SU-DHL-6 (cell line): ENCODE measurements at regions not wholly inside any gene's neighbourhood (a gene's known extent, or its start where the extent isn't known, plus 50 kb on each side); places are given as distances from the start of the nearest gene placed in this dataset.
"Not testable (repeated sequence)": the region's sequence is repeated elsewhere in the genome, so short reads cannot be mapped to it uniquely, and the experiment has no call there.

ENCODE experiments used
- H2AFZ ChIP-seq: fragments of 200-600 bp; sonication (generic); 2 replicates; pipeline ENCODE4 v1.6.1; 2014; ENCODE audit warnings: low read depth, mild to moderate bottlenecking, moderate library complexity, mixed read lengths, antibody characterized with exemption, low read length; ENCODE audit not compliant: severe bottlenecking
- H3F3A ChIP-seq: fragments of 200-600 bp; shearing (Covaris generic); 2 replicates; pipeline ENCODE4 v1.6.0; 2016; ENCODE audit warnings: antibody characterized with exemption, mild to moderate bottlenecking; ENCODE audit not compliant: insufficient read depth
- H3K27ac ChIP-seq: fragments of 200-600 bp; sonication (generic); 2 replicates; pipeline ENCODE4 v1.5.1; 2016; ENCODE audit warnings: low read depth, mild to moderate bottlenecking, low read length, moderate library complexity, mixed read lengths
- H3K27me3 ChIP-seq: fragments of 200-600 bp; sonication (generic), shearing (Covaris generic); 2 replicates; pipeline ENCODE4 v1.6.0; 2014; ENCODE audit warnings: mild to moderate bottlenecking, low read length
- H3K36me3 ChIP-seq: fragments of 200-600 bp; sonication (generic); 2 replicates; pipeline ENCODE4 v1.6.1; 2014; ENCODE audit warnings: mild to moderate bottlenecking, low read length, mixed read lengths
- H3K4me2 ChIP-seq: fragments of 300-600, 200-600 bp; shearing (Covaris generic), sonication (generic); 2 replicates; pipeline ENCODE4 v1.6.0; 2014; ENCODE audit warnings: low read length, low read depth, mild to moderate bottlenecking; ENCODE audit not compliant: poor library complexity, severe bottlenecking
- H3K4me3 ChIP-seq: fragments of 200-600 bp; sonication (generic); 2 replicates; pipeline ENCODE4 v1.5.1; 2014; ENCODE audit warnings: antibody characterized with exemption, low read length, mild to moderate bottlenecking, mixed read lengths; ENCODE audit not compliant: insufficient read depth, poor library complexity, severe bottlenecking
- H3K79me2 ChIP-seq: fragments of 200-600 bp; sonication (generic); 2 replicates; pipeline ENCODE4 v1.6.1; 2014; ENCODE audit warnings: mild to moderate bottlenecking, low read length, moderate library complexity; ENCODE audit not compliant: insufficient read depth
- H3K9ac ChIP-seq: fragments of 200-600 bp; sonication (generic); 2 replicates; pipeline ENCODE4 v1.7.0; 2014; ENCODE audit warnings: mild to moderate bottlenecking, low read length
- H3K9me2 ChIP-seq: fragments of 200-600 bp; sonication (generic); replicated peaks from 2 replicates; pipeline ENCODE4 v1.6.1; 2014; ENCODE audit warnings: low read length; ENCODE audit not compliant: insufficient read depth
- H3K9me3 ChIP-seq: fragments of 200-600 bp; sonication (generic); 2 replicates; pipeline ENCODE4 v1.6.1; 2014; ENCODE audit warnings: low read length, mixed read lengths; ENCODE audit not compliant: insufficient read depth
- H4K20me1 ChIP-seq: fragments of 200-600 bp; sonication (generic); 2 replicates; pipeline ENCODE4 v1.6.1; 2014; ENCODE audit warnings: low read depth, mild to moderate bottlenecking, antibody characterized with exemption, low read length, moderate library complexity, mixed read lengths
- EZH2phosphoT487 ChIP-seq: fragments of 200-600 bp; sonication (generic), shearing (Covaris generic); conservative IDR thresholded peaks from 2 replicates; pipeline ENCODE4 v1.6.1; 2018; ENCODE audit warnings: mild to moderate bottlenecking, antibody characterized with exemption, low read length, moderate library complexity, mixed read lengths
- TF ChIP-seq, protein P1 (sequence below): fragments of 200-600 bp; sonication (generic); IDR thresholded peaks from one replicate; pipeline ENCODE4 v1.5.1; 2017; ENCODE audit warnings: antibody characterized with exemption, mild to moderate bottlenecking, low read length, moderate library complexity; ENCODE audit not compliant: insufficient read depth, poor library complexity, severe bottlenecking

GRCh38 chr14:106810168-106810567 is 1283.8 kb downstream of the TMEM121 start:
- not testable (repeated sequence) for H4K20me1 ChIP-seq, H2AFZ ChIP-seq, H3K27ac ChIP-seq, H3K9me3 ChIP-seq, H3K4me2 ChIP-seq, H3F3A ChIP-seq, H3K36me3 ChIP-seq, H3K27me3 ChIP-seq, H3K9me2 ChIP-seq, H3K9ac ChIP-seq, H3K4me3 ChIP-seq, H3K79me2 ChIP-seq
- TF ChIP-seq, protein P1, sequence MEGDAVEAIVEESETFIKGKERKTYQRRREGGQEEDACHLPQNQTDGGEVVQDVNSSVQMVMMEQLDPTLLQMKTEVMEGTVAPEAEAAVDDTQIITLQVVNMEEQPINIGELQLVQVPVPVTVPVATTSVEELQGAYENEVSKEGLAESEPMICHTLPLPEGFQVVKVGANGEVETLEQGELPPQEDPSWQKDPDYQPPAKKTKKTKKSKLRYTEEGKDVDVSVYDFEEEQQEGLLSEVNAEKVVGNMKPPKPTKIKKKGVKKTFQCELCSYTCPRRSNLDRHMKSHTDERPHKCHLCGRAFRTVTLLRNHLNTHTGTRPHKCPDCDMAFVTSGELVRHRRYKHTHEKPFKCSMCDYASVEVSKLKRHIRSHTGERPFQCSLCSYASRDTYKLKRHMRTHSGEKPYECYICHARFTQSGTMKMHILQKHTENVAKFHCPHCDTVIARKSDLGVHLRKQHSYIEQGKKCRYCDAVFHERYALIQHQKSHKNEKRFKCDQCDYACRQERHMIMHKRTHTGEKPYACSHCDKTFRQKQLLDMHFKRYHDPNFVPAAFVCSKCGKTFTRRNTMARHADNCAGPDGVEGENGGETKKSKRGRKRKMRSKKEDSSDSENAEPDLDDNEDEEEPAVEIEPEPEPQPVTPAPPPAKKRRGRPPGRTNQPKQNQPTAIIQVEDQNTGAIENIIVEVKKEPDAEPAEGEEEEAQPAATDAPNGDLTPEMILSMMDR: peak; percentile 30

DNA sequence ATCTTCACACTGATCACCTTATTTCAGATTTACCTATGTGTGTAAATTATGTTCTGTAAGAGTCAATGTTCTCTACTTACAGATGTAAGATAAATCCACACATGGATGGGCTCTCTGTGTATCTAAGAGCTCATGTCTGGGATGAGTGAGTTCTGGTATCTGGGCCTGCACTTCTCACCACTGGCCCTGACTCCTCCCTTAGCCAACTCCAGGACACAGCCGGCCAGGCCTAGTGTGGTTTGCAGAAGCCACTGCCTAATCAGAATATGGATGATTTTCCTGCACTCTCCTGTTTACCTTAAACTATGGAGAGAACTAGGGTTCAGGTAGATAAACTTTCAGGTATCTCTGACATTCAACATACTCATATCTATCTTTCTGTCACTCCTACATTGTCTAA is 1284.8 kb downstream of the TMEM121 start:
- Histone ChIP-seq H3K9me2 (no peaks in the 10 kb centered on the region), H2AFZ (no peak overlapping the region), H3K9me3 (no peaks in the 10 kb centered on the region), H4K20me1 (no peaks in the 10 kb centered on the region), H3F3A (no peaks in the 10 kb centered on the region), H3K9ac (no peak overlapping the region), H3K27me3 (no peaks in the 10 kb centered on the region), H3K4me3 (no peak overlapping the region), H3K27ac (no peak overlapping the region), H3K79me2 (no peaks in the 10 kb centered on the region), H3K36me3 (no peaks in the 10 kb centered on the region), H3K4me2 (no peak overlapping the region)
- no peak for TF ChIP-seq EZH2phosphoT487
- TF ChIP-seq, protein P1: no peak

- Histone ChIP-seq H3K27me3 (no peaks in the 10 kb centered on the region), H3K9me3 (no peaks in the 10 kb centered on the region)
These were observed 1286.5 kb downstream of the TMEM121 start for GRCh38 chr14:106812788-106813476.

More at GRCh38 chr14:106812788-106813476, 1286.5 kb downstream of the TMEM121 start:
- Histone ChIP-seq H3K9ac (no peak overlapping the region), H3K27ac (no peak overlapping the region), H3F3A (no peaks in the 10 kb centered on the region), H4K20me1 (no peaks in the 10 kb centered on the region), H2AFZ (no peak overlapping the region), H3K79me2 (no peaks in the 10 kb centered on the region), H3K9me2 (no peaks in the 10 kb centered on the region), H3K4me2 (no peak overlapping the region), H3K4me3 (no peak overlapping the region), H3K36me3 (no peaks in the 10 kb centered on the region)
- TF ChIP-seq, protein P1: no peak
- TF ChIP-seq EZH2phosphoT487: no peak
